ACHN (cell line): ENCODE measurements at regions not wholly inside any gene's neighbourhood (a gene's known extent, or its start where the extent isn't known, plus 50 kb on each side); places are given as distances from the start of the nearest gene placed in this dataset.

Experiments used
- DNase-seq: peaks from one replicate; pipeline ENCODE4 v3.0.0-alpha.2; 2015
- in situ Hi-C: cut with HindIII; loops from 2 replicates; pipeline ENCODE4 v1.10.0; 2017; ENCODE audit warnings: low sequenced_read_pairs, low pct_ligation_motif_present, low pct_unique_long_range_greater_than_20kb

DNA sequence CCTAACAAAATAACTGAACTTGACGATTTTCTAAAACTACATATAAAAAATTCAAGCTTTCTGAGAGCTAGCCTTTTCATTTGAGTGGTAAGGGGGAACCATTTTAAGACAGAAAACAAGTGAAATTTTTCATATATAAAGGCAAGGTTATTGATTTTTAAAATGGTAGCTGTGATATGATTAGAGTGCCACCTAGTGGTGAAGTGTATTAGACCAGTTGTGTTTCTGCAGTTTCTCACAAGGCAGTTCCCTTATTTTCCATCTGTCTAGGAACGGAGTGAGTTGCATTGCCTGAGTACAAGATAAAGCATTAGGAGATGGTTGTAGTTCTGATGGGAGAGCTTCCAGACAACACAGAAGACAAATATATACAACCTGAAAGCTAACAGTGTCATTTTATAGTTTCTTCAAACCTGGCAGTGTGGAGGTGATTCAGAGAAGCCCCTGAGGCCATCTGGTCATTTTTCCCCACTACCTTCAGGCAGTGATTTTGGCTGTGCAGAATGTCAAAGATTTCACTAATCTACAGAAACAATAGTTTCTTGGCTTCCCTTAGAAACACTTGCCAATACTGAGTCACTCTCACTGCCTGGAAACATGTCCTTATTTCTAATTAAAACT is 180.8 kb downstream of the C12orf50 start:
- peak; percentile 75 for DNase-seq
- in situ Hi-C loops: no loop called here

DNA sequence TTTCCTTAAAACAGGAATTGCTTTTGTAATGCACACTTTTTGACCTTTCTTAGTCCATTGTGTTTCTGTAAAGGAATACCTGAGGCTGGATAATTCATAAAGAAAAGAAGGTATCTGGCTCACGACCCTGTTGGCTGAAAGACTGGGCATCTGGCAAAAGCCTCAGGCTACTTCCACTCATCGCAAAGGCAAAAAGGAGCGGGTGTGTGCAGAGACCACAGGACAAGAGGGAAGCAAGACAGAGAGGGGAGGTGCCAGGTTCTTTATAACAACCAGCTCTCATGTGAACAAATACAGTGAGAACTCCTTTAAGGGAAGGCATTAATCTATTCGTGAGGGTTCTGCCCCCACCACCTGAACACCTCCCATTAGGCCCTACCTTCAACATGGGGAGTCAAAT is 182.1 kb downstream of the C12orf50 start:
- DNase-seq: no peak
- in situ Hi-C loops: no loop called here

DNA sequence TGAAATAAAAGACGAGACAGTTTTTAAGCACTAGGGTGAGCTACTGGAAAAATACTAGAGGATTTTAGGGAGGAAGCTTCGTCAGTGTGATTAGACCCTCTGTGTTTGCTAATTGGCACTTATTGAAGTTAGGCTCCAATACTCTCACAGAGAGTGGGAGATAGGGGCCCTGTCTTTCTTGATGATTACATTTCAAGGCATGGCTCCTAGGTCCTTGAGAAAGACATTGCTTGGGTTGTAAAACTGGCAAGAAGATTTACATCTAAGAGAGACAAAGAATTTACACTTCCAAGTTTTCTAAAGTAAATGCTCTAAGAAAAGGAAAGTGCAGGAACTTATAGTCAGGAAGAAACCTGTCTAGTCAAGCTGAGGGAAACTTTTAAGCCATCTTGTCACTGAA is 183.2 kb downstream of the C12orf50 start:
- DNase-seq: no peak
- in situ Hi-C loops: no loop called here

DNA sequence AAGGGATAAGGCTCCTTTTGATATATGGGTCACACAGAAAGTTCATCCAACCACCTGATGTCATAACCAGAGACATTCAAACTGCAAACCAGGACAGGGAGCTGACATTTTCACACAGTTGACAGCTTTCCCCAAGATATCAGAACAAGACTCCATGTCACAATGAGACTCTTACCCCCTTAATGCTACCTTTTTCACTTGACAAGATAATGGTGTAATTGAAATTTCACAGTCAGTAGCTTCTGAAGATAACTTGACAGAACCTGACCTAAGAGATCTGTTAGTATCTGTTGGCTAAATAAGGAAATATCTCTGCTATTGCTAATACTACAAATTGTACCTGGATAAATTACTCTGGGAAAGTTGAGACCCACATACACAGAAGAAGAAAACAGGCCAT is 187.3 kb downstream of the C12orf50 start:
- in situ Hi-C loops: no loop called here
- no peak for DNase-seq

DNA sequence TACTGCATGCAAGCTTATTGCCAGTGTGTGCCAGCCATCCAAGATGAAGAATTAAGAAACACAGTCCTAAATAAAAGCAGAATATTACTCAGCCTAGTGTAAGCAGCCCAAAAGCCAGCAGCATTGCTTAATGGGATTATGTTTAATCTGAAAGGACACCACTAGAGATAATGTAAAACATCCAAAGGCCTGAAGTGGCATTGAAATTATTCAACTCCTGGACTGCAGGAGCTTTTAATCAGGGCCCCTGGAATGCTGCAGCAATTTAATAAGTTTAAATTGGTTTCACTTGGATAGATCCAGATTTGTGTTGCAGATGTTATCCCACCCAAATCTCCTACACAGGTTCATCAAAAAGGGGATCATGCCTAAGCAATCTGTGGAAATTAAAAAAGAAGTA is 193.0 kb downstream of the C12orf50 start:
- in situ Hi-C loops: no loop called here
- no peak for DNase-seq

DNA sequence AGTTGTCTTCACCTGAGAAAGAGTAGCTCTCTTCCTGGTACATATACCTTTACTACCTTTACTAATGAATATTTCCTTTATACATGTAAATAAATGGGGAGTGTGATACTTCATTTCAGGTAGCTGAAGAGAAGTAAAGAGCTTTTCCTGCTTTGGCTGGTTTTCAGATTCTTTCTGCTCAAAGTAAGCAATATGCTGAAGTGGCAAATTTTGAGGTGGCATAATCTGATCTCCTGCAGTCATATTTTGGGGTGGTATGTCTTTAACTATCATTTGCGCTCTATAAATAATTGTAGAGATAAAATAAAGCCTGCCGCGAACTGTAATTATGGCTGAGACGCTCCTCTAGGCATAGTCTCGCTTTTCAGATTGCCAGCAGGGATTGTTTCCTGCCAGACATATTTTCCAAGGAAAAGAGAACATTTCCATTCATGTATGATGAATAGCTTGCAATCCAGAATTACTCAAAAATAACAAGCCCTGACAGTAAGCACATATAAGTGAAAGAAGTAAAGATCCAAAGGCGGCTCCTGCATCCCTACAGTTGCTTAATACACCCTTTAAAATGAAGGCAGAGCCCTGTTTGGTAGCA is 200.7 kb downstream of the C12orf50 start:
- no peak for DNase-seq
- in situ Hi-C loops: no loop called here

DNA sequence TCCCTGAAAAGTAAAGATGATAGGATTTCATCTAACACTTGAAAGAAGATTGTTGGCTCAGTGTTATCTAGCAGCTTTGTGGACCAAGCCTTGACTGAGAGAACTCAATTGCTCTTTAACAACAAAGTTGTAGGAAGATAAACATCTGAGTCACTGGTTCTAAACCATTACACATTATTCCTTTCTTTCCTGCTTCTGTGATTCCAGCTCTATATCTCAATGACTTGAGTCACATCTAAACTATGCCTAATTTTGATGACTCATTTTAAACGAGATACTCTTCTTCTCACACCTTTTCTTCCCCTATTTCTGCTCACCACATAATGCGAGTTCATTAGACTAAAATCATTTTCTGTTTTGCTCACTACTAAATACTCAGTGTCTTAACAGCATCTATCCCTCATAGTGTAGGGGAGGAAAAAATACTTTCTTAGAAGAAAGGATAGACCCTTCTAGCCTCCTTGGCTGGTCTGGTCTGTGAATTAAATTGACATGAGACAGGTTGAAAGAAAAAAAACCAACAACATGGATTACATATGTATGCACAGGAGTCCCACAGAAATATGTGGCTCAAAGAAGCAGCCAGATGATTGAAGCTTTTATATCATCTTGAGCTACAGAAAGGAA is 201.4 kb downstream of the C12orf50 start:
- DNase-seq: peak; percentile 91
- in situ Hi-C loops: no loop called here

DNA sequence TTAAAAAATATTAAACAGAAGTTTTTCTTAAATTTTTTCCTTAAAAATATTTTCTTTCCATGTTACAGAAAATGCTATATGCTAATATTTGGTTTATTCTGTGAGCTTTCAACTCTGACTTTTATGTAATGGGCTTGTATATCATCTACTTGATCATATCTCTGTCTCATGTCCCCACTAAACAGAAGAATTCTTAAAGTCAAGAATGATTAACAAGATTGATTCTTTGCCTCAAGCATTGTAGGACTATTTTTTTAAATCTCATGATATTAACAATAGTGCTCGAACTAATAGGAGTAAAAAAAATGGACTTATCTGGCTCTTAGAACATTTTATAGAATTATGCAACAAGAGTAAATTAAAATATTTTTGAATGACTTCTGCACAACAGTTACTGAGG is 206.3 kb downstream of the C12orf50 start:
- in situ Hi-C loops: no loop called here
- no peak for DNase-seq

DNA sequence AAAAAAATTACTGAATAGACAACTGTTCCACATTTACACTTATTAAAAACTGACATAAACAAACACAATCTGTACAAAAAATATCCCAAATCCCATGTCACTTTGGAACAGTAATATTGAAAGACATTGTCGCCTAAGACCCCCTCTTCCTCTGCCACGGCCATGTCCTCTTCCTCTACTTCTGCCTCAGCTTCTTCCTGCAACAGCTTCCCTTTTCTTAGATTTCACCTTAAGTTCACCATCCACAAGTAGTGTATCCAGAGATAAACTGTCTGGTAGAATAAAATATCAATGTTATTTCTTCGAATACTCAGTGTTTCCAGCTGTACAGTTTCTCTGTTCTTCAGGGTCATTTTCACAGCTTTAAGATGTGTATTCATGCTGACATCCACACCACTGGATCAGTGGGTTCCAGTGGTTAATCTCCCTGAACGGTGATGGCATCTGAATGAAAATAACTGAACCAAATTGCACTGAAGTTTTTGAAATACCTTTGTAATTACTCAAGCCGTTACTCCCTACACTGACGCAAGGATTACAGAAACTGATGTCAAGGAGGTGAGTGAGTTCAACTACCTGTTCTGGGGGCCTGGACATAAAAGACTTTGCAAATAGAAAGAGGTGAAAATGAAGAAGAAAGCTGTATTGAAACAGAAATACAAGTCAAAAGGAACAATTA is 208.5 kb downstream of the C12orf50 start:
- peak; percentile 96 for DNase-seq
- in situ Hi-C loops: no loop called here

DNA sequence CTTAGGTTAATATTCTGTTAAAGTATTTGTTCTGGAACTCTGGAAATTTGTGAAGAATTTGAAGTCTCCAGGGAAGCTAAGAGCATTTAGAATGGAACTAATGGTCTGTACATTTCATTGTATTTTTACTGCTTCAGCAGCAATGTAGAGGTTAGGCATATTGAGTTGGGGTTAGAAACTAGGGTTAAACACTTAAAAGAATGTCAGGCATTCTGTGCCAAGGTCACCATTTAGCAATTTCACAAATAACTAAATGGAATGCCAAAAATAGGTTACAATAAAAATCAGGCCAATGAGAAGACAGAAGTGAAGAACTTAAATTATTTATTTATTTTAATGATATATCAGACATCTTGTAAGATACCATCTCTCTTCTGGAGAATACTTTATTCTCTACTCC is 210.8 kb downstream of the C12orf50 start:
- in situ Hi-C loops: no loop called here

DNA sequence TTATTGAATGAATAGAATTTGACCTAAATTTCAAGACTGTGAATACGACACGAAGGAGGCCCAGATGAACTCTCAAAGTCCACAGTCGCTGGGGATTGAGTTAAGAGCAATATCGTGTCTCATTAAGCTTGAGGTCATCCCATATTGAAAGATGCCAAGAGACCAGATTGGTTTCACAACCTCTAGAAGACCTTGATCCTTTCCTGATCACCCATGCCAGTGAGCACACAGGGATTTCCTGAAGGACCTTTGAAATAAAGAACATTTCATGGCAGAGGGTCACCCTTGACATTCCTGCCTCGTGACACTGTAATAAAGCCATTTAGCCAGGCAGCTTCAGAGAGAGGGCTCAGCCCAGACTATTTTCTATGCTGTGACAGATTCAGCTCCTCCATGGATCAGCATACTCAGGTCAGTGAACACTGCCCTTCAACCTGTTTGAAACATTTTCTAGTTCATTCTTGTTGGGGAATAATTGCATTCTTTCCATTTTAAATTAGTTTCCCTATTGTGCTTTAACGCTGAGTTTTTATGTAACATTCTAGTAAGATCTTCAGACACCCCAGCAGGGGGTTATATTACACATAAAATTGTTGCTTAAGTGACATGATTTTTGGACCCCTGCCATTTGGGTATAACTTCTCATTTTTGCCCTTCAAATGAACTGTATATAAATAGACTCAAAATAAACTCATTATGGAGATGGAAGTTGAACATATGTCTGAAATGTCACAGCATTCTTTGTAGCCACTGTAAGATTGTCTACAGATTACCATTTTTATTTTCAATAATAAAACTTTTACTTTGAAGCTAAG is 213.2 kb downstream of the C12orf50 start:
- in situ Hi-C loops: no loop called here
- no peak for DNase-seq

More for the DNA sequence above, 210.8 kb downstream of the C12orf50 start:
- DNase-seq: no peak

DNA sequence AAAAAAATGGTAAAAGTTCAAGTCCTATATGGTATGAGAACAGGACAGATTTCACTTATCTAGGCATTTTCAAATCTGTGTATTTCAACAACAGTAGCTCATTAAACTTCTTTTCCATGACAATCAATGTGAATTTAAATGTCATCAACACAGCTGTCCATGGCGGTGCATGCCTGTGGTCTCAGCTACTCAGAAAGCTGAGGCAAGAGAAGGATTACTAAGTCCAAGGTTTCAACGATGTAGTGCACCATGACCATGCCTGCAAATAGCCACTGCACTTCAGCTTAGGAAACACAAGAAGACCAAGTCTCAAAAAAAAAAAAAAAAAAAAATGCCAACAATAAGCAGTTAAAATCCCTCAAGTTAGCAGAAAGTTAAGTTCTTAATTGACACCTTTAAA is 214.6 kb downstream of the C12orf50 start:
- DNase-seq: no peak
- in situ Hi-C loops: no loop called here

DNA sequence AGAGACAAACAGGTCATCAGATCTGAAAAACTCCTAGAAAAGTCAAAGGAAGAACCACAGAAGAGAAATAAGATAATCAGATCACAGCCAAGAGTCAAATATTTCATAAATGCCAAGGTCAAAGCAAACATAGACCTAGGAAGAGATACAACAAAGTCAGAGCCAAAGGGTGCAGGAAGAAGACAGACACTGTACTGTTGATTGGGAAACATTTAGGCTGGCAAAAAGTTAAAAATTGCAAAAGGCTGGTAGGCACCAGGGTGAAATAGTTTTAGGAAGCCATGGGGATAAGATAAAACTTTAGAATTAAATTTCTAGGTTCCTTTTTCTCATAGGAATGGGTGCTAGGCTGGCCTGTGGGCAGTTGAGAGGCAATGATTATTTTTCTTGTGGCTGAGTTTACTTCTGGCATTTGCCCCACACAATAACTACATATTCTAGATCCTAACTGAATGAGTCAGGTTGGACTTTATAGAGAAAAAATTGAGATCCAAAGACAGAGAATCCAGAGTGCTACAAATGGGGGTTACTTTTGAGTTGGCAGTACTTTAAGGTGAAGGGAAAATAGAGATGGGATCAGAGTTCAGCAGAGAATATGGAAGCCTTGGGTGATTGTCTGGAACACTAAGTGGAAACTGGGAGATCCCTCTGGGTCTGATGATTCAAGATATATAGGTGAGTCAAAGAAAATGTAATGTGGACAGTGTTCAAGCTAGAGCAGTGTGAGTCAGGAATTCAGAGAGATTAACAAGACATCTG is 215.5 kb downstream of the C12orf50 start:
- in situ Hi-C loops: no loop called here
- peak; percentile 55 for DNase-seq

DNA sequence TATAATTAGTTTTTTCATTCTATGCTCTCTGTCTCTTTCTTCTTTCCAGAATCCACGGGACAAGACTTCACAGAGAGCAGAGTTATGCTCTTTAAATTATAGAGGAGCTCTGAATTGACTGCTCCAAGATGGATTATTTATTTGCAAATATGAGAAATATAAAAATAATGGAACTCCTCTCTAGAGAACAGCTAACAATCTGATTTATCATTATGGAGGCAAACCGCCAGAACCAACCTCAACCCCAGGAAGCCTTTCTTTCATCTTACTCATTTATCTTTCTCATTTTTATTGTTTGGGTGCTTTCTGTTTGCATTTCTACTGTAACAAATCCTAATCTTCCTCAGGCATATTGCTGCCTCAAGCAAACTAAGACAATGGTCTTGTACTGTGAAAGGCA is 216.5 kb downstream of the C12orf50 start:
- in situ Hi-C loops: no loop called here

DNA sequence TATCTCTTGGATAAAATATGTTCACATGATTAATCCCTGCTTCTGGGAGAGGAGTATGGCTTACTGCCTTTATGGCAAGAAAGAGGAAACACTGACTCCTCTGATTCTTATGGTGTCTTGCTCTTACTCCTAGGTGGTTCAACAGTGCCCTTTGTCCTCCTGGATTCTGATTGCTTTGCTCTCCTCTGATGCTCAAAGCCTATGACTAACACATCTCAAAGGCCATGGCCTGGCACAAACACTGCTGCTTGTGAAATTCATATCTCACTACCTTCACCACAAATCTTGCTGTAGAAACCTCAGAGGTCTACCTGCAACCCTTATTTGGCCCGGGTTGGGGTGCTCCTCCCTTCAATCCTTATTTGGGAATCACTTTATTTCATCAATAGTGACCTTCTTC is 217.2 kb downstream of the C12orf50 start:
- in situ Hi-C loops: no loop called here
- no peak for DNase-seq

More for the DNA sequence above, 216.5 kb downstream of the C12orf50 start:
- DNase-seq: no peak

DNA sequence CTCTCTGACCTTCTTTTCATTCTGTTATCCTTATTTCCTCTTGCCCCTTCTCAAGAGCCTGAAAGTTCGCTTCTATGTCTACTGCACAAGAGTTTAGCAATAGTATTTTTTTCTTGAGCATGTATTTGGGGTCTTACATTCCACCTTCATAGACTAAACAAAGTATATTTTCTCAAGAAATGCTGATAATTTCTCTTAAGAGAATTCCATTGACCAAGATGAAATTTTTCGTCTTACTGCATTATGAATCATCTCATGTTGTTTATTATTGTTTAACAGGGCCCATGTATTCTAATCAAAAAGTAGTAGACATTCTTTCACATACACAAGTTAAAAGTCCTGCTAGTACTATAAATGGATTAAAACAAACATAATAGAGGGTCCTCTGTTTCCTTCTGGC is 219.3 kb downstream of the C12orf50 start:
- in situ Hi-C loops: no loop called here
- DNase-seq: no peak

DNA sequence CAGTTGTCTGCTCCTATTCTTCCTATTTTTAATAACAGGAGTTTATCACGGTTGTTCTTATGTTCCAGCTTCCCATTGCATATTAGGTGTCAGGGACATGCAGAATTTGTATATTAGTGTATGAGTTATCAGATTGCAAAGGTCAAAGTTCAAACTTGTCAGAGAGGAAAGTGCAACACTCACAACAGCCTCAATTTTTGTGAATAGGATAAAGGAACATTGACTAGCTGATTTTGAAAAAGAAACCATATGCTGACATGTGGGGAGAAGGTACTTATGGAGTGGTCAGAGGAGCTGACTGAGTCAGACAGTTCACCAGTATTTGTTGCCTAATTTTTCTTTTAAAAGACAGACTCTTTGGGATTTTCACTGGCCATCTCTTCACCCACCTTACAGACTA is 222.1 kb downstream of the C12orf50 start:
- in situ Hi-C loops: no loop called here
- no peak for DNase-seq

DNA sequence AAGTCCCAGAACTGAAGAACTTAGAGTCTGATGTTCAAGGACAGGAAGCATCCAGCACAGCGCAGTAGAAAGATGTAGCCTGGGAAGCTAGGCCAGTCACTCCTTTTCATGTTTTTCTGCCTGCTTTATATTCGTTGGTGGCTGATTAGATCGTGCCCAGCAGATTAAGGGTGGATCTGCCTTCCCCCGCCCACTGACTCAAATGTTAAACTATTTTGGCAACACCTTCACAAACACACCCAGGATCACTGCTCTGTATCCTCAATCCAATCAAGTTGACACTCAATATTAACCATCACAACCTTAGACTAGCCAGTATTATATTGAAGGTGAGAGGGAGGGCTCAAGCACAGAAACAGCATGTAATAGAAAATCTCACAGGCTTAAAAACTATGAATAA is 222.9 kb downstream of the C12orf50 start:
- in situ Hi-C loops: no loop called here
- DNase-seq: no peak
